Neural cell (in vitro differentiated cells): ENCODE measurements at regions not wholly inside any gene's neighbourhood (a gene's known extent, or its start where the extent isn't known, plus 50 kb on each side); places are given as distances from the start of the nearest gene placed in this dataset.

Source experiments
- H2AFZ ChIP-seq: fragments of 200-600, 300-800 bp; sonication (generic), shearing (Covaris generic); 2 replicates; pipeline ENCODE4 v1.6.0; 2014; ENCODE audit warnings: low read depth, mild to moderate bottlenecking, antibody characterized with exemption, low read length, moderate library complexity
- H3F3A ChIP-seq: fragments of 200-600 bp; shearing (Covaris generic); 2 replicates; pipeline ENCODE4 v1.6.1; 2016; ENCODE audit warnings: mild to moderate bottlenecking, moderate library complexity, mixed read lengths, antibody characterized with exemption, low read length; ENCODE audit not compliant: insufficient read depth, poor library complexity, severe bottlenecking
- H3K27ac ChIP-seq: fragments of 200-600, 300-800 bp; sonication (generic), shearing (Covaris generic); 2 replicates; pipeline ENCODE4 v1.5.1; 2014; ENCODE audit warnings: mild to moderate bottlenecking, low read length, moderate library complexity
- H3K27me3 ChIP-seq: fragments of 300-800, 200-600 bp; sonication (generic), shearing (Covaris generic); 2 replicates; pipeline ENCODE4 v1.6.0; 2014; ENCODE audit warnings: mild to moderate bottlenecking, low read depth, low read length, moderate library complexity; ENCODE audit not compliant: insufficient read depth
- H3K36me3 ChIP-seq: fragments of 300-800, 200-600 bp; sonication (generic), shearing (Covaris generic); 2 replicates; pipeline ENCODE4 v1.5.1; 2014; ENCODE audit warnings: mild to moderate bottlenecking, antibody characterized with exemption, low read length, moderate library complexity; ENCODE audit not compliant: insufficient read depth
- H3K4me2 ChIP-seq: fragments of 300-800, 200-600 bp; sonication (generic), shearing (Covaris generic); 2 replicates; pipeline ENCODE4 v1.6.0; 2014; ENCODE audit warnings: mild to moderate bottlenecking, low read length
- H3K4me3 ChIP-seq: fragments of 300-800, 200-600 bp; sonication (generic), shearing (Covaris generic); 2 replicates; pipeline ENCODE4 v1.5.1; 2014; ENCODE audit warnings: mild to moderate bottlenecking, low read length, moderate library complexity
- H3K79me2 ChIP-seq: fragments of 200-600 bp; shearing (Covaris generic); replicated peaks from 2 replicates; pipeline ENCODE4 v1.6.0; 2014; ENCODE audit warnings: mild to moderate bottlenecking, low read length, moderate library complexity; ENCODE audit not compliant: insufficient read depth
- H3K9ac ChIP-seq: fragments of 300-800, 200-600 bp; sonication (generic), shearing (Covaris generic); 2 replicates; pipeline ENCODE4 v1.6.1; 2016; ENCODE audit warnings: mild to moderate bottlenecking, low read length, mixed read lengths
- H3K9me2 ChIP-seq: fragments of 200-600 bp; shearing (Covaris generic); 2 replicates; pipeline ENCODE4 v1.6.1; 2016; ENCODE audit warnings: mild to moderate bottlenecking, low read length, mixed read lengths; ENCODE audit not compliant: insufficient read depth
- H3K9me3 ChIP-seq: fragments of 200-600, 300-800 bp; sonication (generic), shearing (Covaris generic); 2 replicates; pipeline ENCODE4 v1.6.1; 2016; ENCODE audit warnings: mild to moderate bottlenecking, mixed run types, low read length, moderate library complexity, mixed read lengths
- H4K20me1 ChIP-seq: fragments of 200-600 bp; shearing (Covaris generic); 2 replicates; pipeline ENCODE4 v1.6.1; 2016; ENCODE audit warnings: mild to moderate bottlenecking, mixed run types; ENCODE audit not compliant: insufficient read depth
- EP300 ChIP-seq: fragments of 450-650 bp; conservative IDR thresholded peaks from 2 replicates; pipeline ENCODE4 v1.6.1; 2014; ENCODE audit warnings: antibody characterized with exemption, mild to moderate bottlenecking, moderate library complexity; ENCODE audit not compliant: poor library complexity, severe bottlenecking
- EZH2 ChIP-seq: fragments of 200-600, 300-800 bp; shearing (Covaris generic), sonication (generic); IDR thresholded peaks from 2 replicates; pipeline ENCODE4 v1.6.1; 2014; ENCODE audit warnings: antibody characterized with exemption, low read length, borderline replicate concordance, mild to moderate bottlenecking; ENCODE audit not compliant: insufficient read depth, poor library complexity, severe bottlenecking
- MXI1 ChIP-seq: fragments of 450-650 bp; conservative IDR thresholded peaks from 2 replicates; pipeline ENCODE4 v1.6.1; 2014; ENCODE audit warnings: antibody characterized with exemption, mild to moderate bottlenecking; ENCODE audit not compliant: poor library complexity, severe bottlenecking
- POLR2AphosphoS5 ChIP-seq: IDR thresholded peaks from 2 replicates; pipeline ENCODE4 v1.6.1; 2012
- RAD21 ChIP-seq: fragments of 450-650 bp; conservative IDR thresholded peaks from 2 replicates; pipeline ENCODE4 v1.6.1; 2014; ENCODE audit warnings: antibody characterized with exemption, mild to moderate bottlenecking, moderate library complexity
- SMC3 ChIP-seq: fragments of 450-650 bp; conservative IDR thresholded peaks from 2 replicates; pipeline ENCODE4 v1.6.1; 2014; ENCODE audit warnings: antibody characterized with exemption, mild to moderate bottlenecking, moderate library complexity; ENCODE audit not compliant: poor library complexity
- TAF1 ChIP-seq: IDR thresholded peaks from 2 replicates; pipeline ENCODE4 v1.6.1; 2012; ENCODE audit warnings: low read depth
- TF ChIP-seq, protein P1 (sequence below): fragments of 450-650 bp; IDR thresholded peaks from 2 replicates; pipeline ENCODE4 v1.5.1; 2014; ENCODE audit warnings: antibody characterized with exemption, mild to moderate bottlenecking, moderate library complexity; ENCODE audit not compliant: poor library complexity, severe bottlenecking
- TF ChIP-seq, protein P2 (sequence below): IDR thresholded peaks from 2 replicates; pipeline ENCODE4 v1.6.1; 2012; ENCODE audit warnings: borderline replicate concordance

DNA sequence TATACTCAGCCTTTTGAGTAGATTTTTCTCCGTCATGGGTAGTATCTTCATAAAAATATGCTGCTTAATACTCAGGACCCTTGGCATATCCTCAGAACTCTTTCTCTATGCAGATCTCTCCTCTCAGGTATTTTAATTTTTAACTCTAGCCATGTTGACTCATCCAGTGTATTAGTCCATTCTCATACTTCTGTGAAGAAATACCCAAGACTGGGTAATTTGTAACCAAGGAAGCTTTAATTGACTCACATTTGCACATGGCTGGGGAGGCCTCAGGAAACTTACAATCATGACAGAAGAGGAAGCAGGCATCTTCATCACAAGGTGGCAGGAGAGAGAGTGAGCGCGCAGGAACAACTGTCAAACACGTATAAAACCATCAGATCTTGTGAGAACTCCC, 129.3 kb upstream of the CD96 start:
- no peaks in the 10 kb centered on the region for H3F3A ChIP-seq
- H3K36me3 ChIP-seq: no peaks in the 10 kb centered on the region
- no peaks in the 10 kb centered on the region for H3K9me3 ChIP-seq
- H3K27me3 ChIP-seq: no peaks in the 10 kb centered on the region
- no peak overlapping the region for H3K27ac ChIP-seq
- TF ChIP-seq EZH2: no peak
- TF ChIP-seq EP300: no peak
- TF ChIP-seq, protein P1, sequence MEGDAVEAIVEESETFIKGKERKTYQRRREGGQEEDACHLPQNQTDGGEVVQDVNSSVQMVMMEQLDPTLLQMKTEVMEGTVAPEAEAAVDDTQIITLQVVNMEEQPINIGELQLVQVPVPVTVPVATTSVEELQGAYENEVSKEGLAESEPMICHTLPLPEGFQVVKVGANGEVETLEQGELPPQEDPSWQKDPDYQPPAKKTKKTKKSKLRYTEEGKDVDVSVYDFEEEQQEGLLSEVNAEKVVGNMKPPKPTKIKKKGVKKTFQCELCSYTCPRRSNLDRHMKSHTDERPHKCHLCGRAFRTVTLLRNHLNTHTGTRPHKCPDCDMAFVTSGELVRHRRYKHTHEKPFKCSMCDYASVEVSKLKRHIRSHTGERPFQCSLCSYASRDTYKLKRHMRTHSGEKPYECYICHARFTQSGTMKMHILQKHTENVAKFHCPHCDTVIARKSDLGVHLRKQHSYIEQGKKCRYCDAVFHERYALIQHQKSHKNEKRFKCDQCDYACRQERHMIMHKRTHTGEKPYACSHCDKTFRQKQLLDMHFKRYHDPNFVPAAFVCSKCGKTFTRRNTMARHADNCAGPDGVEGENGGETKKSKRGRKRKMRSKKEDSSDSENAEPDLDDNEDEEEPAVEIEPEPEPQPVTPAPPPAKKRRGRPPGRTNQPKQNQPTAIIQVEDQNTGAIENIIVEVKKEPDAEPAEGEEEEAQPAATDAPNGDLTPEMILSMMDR: no peak
- no peak for TF ChIP-seq POLR2AphosphoS5
- TF ChIP-seq RAD21: no peak
- TF ChIP-seq, protein P2, sequence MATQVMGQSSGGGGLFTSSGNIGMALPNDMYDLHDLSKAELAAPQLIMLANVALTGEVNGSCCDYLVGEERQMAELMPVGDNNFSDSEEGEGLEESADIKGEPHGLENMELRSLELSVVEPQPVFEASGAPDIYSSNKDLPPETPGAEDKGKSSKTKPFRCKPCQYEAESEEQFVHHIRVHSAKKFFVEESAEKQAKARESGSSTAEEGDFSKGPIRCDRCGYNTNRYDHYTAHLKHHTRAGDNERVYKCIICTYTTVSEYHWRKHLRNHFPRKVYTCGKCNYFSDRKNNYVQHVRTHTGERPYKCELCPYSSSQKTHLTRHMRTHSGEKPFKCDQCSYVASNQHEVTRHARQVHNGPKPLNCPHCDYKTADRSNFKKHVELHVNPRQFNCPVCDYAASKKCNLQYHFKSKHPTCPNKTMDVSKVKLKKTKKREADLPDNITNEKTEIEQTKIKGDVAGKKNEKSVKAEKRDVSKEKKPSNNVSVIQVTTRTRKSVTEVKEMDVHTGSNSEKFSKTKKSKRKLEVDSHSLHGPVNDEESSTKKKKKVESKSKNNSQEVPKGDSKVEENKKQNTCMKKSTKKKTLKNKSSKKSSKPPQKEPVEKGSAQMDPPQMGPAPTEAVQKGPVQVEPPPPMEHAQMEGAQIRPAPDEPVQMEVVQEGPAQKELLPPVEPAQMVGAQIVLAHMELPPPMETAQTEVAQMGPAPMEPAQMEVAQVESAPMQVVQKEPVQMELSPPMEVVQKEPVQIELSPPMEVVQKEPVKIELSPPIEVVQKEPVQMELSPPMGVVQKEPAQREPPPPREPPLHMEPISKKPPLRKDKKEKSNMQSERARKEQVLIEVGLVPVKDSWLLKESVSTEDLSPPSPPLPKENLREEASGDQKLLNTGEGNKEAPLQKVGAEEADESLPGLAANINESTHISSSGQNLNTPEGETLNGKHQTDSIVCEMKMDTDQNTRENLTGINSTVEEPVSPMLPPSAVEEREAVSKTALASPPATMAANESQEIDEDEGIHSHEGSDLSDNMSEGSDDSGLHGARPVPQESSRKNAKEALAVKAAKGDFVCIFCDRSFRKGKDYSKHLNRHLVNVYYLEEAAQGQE: no peak
- no peak for TF ChIP-seq SMC3
- no peak for TF ChIP-seq MXI1
- TF ChIP-seq TAF1: no peak
- H3K4me2 ChIP-seq: no peak overlapping the region
- H3K9ac ChIP-seq: no peak overlapping the region
- H4K20me1 ChIP-seq: no peaks in the 10 kb centered on the region
- no peaks in the 10 kb centered on the region for H3K9me2 ChIP-seq
- no peak overlapping the region for H2AFZ ChIP-seq
- H3K4me3 ChIP-seq: no peak overlapping the region
- no peaks in the 10 kb centered on the region for H3K79me2 ChIP-seq

GRCh38 chr3:111414531-111414930, 127.5 kb upstream of the CD96 start:
- no peaks in the 10 kb centered on the region for H3K79me2 ChIP-seq
- H3K9me2 ChIP-seq: no peaks in the 10 kb centered on the region
- H2AFZ ChIP-seq: no peak overlapping the region
- no peak for TF ChIP-seq MXI1
- no peak for TF ChIP-seq TAF1
- TF ChIP-seq, protein P1: no peak
- TF ChIP-seq RAD21: no peak
- no peak for TF ChIP-seq SMC3
- no peak for TF ChIP-seq EP300
- TF ChIP-seq, protein P2: no peak
- TF ChIP-seq POLR2AphosphoS5: no peak
- no peak for TF ChIP-seq EZH2
- H3K27ac ChIP-seq: no peak overlapping the region
- H3K9ac ChIP-seq: no peak overlapping the region
- H3K9me3 ChIP-seq: no peaks in the 10 kb centered on the region
- no peaks in the 10 kb centered on the region for H3F3A ChIP-seq
- no peak overlapping the region for H3K4me3 ChIP-seq
- no peaks in the 10 kb centered on the region for H3K36me3 ChIP-seq
- no peaks in the 10 kb centered on the region for H4K20me1 ChIP-seq
- no peaks in the 10 kb centered on the region for H3K27me3 ChIP-seq
- H3K4me2 ChIP-seq: no peak overlapping the region
